Endothelial cell of umbilical vein (primary cell): ENCODE measurements at regions not wholly inside any gene's neighbourhood (a gene's known extent, or its start where the extent isn't known, plus 50 kb on each side); places are given as distances from the start of the nearest gene placed in this dataset.

Source experiments
- BruUV-seq: library from RNA; stranded (reverse); fragments of 400-500 nt; replicated peaks from 2 replicates; lab custom pipeline; 2021; lab: Mats Ljungman, UMichigan
- CTCF ChIA-PET: fragments of 300-600, 350-600 bp; sonication (Branson Sonifier 250); formaldehyde crosslinking; loops from one replicate; lab custom pipeline; 2021; ENCODE audit warnings: antibody characterized with exemption, inconsistent platforms; lab: Charles Lee
- POLR2A ChIA-PET: fragments of 300-600, 350-600 bp; sonication (Branson Sonifier 250); formaldehyde crosslinking; loops from one replicate; lab custom pipeline; 2021; ENCODE audit warnings: antibody characterized with exemption, inconsistent platforms; lab: Charles Lee
- DNase-seq: peaks from one replicate; pipeline ENCODE4 v3.0.0-alpha.2; 2011; ENCODE audit warnings: low read depth, low spot score
- FAIRE-seq: peaks from 2 replicates; lab custom pipeline; 2011; peaks lifted over from hg19 to GRCh38; lab: Jason Lieb, UNC
- H2AFZ ChIP-seq: 2 replicates; pipeline ENCODE4 v1.6.0; 2012; ENCODE audit warnings: low read depth, low read length, control low read depth, inconsistent platforms
- H3K27ac ChIP-seq: 2 replicates; pipeline ENCODE4 v1.5.1; 2011; ENCODE audit warnings: low read depth, mild to moderate bottlenecking, control low read depth, low read length, moderate library complexity; ENCODE audit not compliant: insufficient read depth
- H3K27me3 ChIP-seq, 2 experiments: 2 replicates each; pipeline versions ENCODE4 v1.6.0 to v1.6.1; 2011; ENCODE audit warnings: low read length in 2 of 2, mixed read lengths in 1 of 2; ENCODE audit not compliant: control insufficient read depth in 2 of 2, insufficient read depth in 2 of 2
- H3K36me3 ChIP-seq, 2 experiments: 2 replicates in 1 of 2; 3 replicates in 1 of 2; pipeline ENCODE4 v1.5.1; 2011; ENCODE audit warnings: low read length in 2 of 2, mild to moderate bottlenecking in 1 of 2, moderate library complexity in 1 of 2; ENCODE audit not compliant: control insufficient read depth in 2 of 2, insufficient read depth in 2 of 2; ENCODE audit errors: extremely low read depth in 1 of 2
- H3K4me1 ChIP-seq: 3 replicates; pipeline ENCODE4 v1.5.1; 2011; ENCODE audit warnings: mild to moderate bottlenecking, low read length; ENCODE audit not compliant: control insufficient read depth, insufficient read depth; ENCODE audit errors: extremely low read depth
- H3K4me2 ChIP-seq: 2 replicates; pipeline ENCODE4 v1.6.1; 2011; ENCODE audit warnings: low read length, control low read depth, mixed read lengths; ENCODE audit not compliant: insufficient read depth
- H3K4me3 ChIP-seq, 3 experiments: fragments of 200-600 bp in 1 of 3; sonication (generic), shearing (Covaris generic) in 1 of 3; replicated peaks in 1 of 3; 2 replicates each; pipeline ENCODE4 v1.5.1; 2011 to 2016; ENCODE audit warnings: control low read depth in 3 of 3, low read length in 3 of 3, mild to moderate bottlenecking in 2 of 3, inconsistent platforms in 1 of 3, low read depth in 1 of 3, moderate library complexity in 1 of 3; ENCODE audit not compliant: insufficient read depth in 1 of 3
- H3K79me2 ChIP-seq: 2 replicates; pipeline ENCODE4 v1.6.0; 2012; ENCODE audit warnings: low read length, inconsistent platforms; ENCODE audit not compliant: control insufficient read depth, insufficient read depth
- H3K9ac ChIP-seq: replicated peaks from 2 replicates; pipeline ENCODE3; 2011; ENCODE audit warnings: low read length, control low read depth; ENCODE audit not compliant: insufficient read depth; ENCODE audit errors: extremely low read depth
- H3K9me1 ChIP-seq: replicated peaks from 3 replicates; pipeline ENCODE4 v1.6.0; 2011; ENCODE audit warnings: mild to moderate bottlenecking, low read length; ENCODE audit not compliant: control insufficient read depth, insufficient read depth; ENCODE audit errors: extremely low read depth
- H3K9me3 ChIP-seq: replicated peaks from 2 replicates; pipeline ENCODE4 v1.5.1; 2012; ENCODE audit warnings: low read length, inconsistent platforms; ENCODE audit not compliant: control insufficient read depth, insufficient read depth
- H4K20me1 ChIP-seq: replicated peaks from 2 replicates; pipeline ENCODE3; 2011; ENCODE audit warnings: mild to moderate bottlenecking, low read length; ENCODE audit not compliant: control insufficient read depth, insufficient read depth; ENCODE audit errors: extremely low read depth
- EZH2 ChIP-seq: IDR thresholded peaks from 2 replicates; pipeline ENCODE4 v1.6.1; 2012; ENCODE audit warnings: borderline replicate concordance, low read depth, mild to moderate bottlenecking, moderate library complexity, low read length, inconsistent platforms; ENCODE audit not compliant: severe bottlenecking
- FOS ChIP-seq: IDR thresholded peaks from 2 replicates; pipeline ENCODE4 v1.6.1; 2011; ENCODE audit warnings: mild to moderate bottlenecking, low read length, moderate library complexity, borderline replicate concordance; ENCODE audit not compliant: insufficient read depth
- GATA2 ChIP-seq: IDR thresholded peaks from 2 replicates; pipeline ENCODE4 v1.7.0; 2011; ENCODE audit warnings: low read depth, mild to moderate bottlenecking, moderate library complexity, mixed read lengths, low read length; ENCODE audit not compliant: insufficient read length, insufficient read depth
- JUN ChIP-seq: IDR thresholded peaks from 2 replicates; pipeline ENCODE4 v1.6.1; 2011; ENCODE audit warnings: borderline replicate concordance, low read depth; ENCODE audit not compliant: insufficient read length, insufficient read depth
- MYC ChIP-seq: IDR thresholded peaks from one replicate; pipeline ENCODE4 v1.6.1; 2011; ENCODE audit warnings: mild to moderate bottlenecking, low read depth, low read length
- POLR2A ChIP-seq: IDR thresholded peaks from 2 replicates; pipeline ENCODE4 v1.6.1; 2012; ENCODE audit warnings: low read depth, mild to moderate bottlenecking, control low read depth, low read length
- POLR2AphosphoS5 ChIP-seq: IDR thresholded peaks from 2 replicates; pipeline ENCODE4 v1.6.1; 2012; ENCODE audit warnings: low read depth, mild to moderate bottlenecking, control low read depth, low read length, moderate library complexity; ENCODE audit not compliant: insufficient read depth
- dilution Hi-C: fragments of 300-500 bp; cut with MboI; formaldehyde crosslinking; loops from one replicate; pipeline ENCODE4 v1.15.0; 2019; ENCODE audit warnings: low sequenced_read_pairs; ENCODE audit not compliant: extremely low pct_ligation_motif_present
- intact Hi-C: fragments of 100-400 bp; cut with micrococcal nuclease; formaldehyde crosslinking; loops from one replicate; pipeline ENCODE4 v1.10.0; 2022
- TF ChIP-seq, protein P1 (sequence below): IDR thresholded peaks from 2 replicates; pipeline ENCODE4 v1.6.1; 2011; ENCODE audit not compliant: insufficient read depth, insufficient read length
- TF ChIP-seq, protein P2 (sequence below), 2 donors: IDR thresholded peaks; 1 replicate in 1 of 2; 2 replicates in 1 of 2; pipeline ENCODE4 v1.5.1; 2011; ENCODE audit warnings: low read length in 2 of 2, mild to moderate bottlenecking in 2 of 2, moderate library complexity in 2 of 2, control low read depth in 1 of 2, inconsistent platforms in 1 of 2, low read depth in 1 of 2; ENCODE audit not compliant: insufficient read depth in 1 of 2; ENCODE audit errors: extremely low read depth in 1 of 2

DNA sequence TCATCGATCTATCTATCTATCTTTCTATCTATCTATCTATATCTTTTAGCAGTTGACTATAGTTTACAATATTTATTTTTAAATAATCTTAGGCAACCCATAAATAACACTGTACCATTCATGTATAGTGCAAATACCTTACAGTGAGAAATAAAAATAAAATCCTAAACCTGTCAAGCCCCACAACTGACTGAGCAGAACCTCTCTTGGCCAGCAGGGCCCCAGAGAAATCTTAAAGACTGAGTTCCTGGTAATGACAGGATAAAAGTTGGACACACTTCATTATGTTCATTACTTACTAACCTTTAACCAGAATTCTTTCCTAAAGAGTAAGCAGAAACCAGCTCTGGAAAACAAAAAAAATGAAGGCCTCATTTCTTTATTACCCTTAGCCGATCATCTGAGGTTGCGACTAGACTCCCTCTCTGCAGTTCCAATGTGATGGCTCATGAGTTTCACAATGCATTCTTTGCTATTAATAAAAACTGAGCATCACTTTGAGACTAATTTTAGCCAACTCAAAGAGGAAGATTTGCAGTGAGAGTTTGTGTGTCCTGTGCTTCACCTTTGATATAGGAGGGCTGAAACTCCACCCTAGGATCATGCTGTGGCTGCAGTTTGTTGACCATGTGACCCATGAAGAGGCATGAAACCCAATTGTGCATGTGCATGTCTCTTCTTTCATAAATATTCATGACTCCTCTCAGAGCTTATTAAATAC is 1072.0 kb downstream of the NSUN3 start:
- H3K9me3 ChIP-seq, result no peaks in the 10 kb centered on the region
- FAIRE-seq (no peak), DNase-seq (no peak)
- no peak overlapping the region for H3K4me3 ChIP-seq
- CTCF ChIA-PET, result no interaction called here
- no peaks in the 10 kb centered on the region for H4K20me1 ChIP-seq
- no peaks in the 10 kb centered on the region for H3K9me1 ChIP-seq
- no peak overlapping the region for H3K4me2 ChIP-seq
- TF ChIP-seq, protein P1, sequence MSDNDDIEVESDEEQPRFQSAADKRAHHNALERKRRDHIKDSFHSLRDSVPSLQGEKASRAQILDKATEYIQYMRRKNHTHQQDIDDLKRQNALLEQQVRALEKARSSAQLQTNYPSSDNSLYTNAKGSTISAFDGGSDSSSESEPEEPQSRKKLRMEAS, result no peak
- TF ChIP-seq POLR2AphosphoS5 (no peak), JUN (no peak), EZH2 (no peak), POLR2A (no peak), GATA2 (no peak), MYC (no peak), FOS (no peak)
- TF ChIP-seq, protein P2, sequence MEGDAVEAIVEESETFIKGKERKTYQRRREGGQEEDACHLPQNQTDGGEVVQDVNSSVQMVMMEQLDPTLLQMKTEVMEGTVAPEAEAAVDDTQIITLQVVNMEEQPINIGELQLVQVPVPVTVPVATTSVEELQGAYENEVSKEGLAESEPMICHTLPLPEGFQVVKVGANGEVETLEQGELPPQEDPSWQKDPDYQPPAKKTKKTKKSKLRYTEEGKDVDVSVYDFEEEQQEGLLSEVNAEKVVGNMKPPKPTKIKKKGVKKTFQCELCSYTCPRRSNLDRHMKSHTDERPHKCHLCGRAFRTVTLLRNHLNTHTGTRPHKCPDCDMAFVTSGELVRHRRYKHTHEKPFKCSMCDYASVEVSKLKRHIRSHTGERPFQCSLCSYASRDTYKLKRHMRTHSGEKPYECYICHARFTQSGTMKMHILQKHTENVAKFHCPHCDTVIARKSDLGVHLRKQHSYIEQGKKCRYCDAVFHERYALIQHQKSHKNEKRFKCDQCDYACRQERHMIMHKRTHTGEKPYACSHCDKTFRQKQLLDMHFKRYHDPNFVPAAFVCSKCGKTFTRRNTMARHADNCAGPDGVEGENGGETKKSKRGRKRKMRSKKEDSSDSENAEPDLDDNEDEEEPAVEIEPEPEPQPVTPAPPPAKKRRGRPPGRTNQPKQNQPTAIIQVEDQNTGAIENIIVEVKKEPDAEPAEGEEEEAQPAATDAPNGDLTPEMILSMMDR (IDR thresholded peaks at IDR 0.05; ENCODE audit: extremely low read depth in 1 of 2, insufficient read depth in 1 of 2, low read depth in 1 of 2, low read length in 2 of 2), result no peak
- POLR2A ChIA-PET, result no interaction called here
- no peaks in the 10 kb centered on the region for H3K79me2 ChIP-seq
- intact Hi-C loops (no loop called here), dilution Hi-C loops (no loop called here)
- no peaks in the 10 kb centered on the region for H3K4me1 ChIP-seq
- BruUV-seq, result no TSS peak
- no peak overlapping the region for H3K9ac ChIP-seq
- no peak overlapping the region for H2AFZ ChIP-seq
- H3K36me3 ChIP-seq, result no peaks in the 10 kb centered on the region
- no peak overlapping the region for H3K27ac ChIP-seq
- no peaks in the 10 kb centered on the region for H3K27me3 ChIP-seq
